ENCODE measurements at regions not wholly inside any gene's neighbourhood (a gene's known extent, or its start where the extent isn't known, plus 50 kb on each side); places are given as distances from the start of the nearest gene placed in this dataset.

DNA sequence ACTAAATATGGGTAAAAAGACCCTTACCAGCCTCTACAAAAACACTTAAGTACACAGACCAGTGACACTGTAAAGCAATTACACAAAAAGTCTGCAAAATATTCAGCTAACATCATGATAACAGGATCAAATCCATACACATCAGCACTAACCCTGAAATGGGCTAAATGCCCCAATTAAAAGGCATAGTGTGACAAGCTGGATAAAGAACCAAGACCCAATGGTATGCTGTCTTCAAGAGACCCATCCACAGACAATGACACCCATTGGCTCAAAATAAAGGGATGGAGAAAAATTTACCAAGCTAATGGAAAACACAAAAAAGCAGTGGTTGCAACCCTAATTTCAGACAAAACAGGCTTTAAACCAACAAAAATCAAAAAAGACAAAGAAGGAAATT is 221.0 kb upstream of the ISL1 start:
- TF ChIP-seq CTCF (IDR thresholded peaks at IDR 0.05) (no peak), POLR2A (IDR thresholded peaks at IDR 0.05) (no peak), POLR2AphosphoS5 (IDR thresholded peaks at IDR 0.05) (no peak)

Measured in upper lobe of left lung (tissue), 4 donors.